ENCODE measurements at regions not wholly inside any gene's neighbourhood (a gene's known extent, or its start where the extent isn't known, plus 50 kb on each side); places are given as distances from the start of the nearest gene placed in this dataset.

DNA sequence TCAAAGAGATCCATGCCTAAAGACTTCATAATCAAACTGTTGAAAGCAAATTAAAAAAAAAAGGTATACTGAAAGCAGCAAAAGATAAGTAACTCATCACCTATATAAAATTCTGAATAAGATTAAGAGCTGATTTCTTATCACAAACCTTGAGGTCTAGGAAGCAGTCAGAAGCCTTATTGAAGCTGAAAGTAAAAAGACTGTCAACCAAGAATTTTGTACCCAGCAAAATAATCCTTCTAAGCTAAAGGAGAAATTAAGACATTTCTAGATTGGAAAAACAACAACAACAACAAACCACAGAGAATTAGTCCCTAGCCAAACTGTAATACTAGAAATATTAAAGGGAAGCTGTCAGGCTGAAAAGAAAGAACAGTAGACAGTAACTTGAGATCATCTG is 622.9 kb downstream of the PCDH7 start:
- Histone ChIP-seq H2BK5ac (ENCODE audit: low read depth, low read length) (no peak overlapping the region), H3K9ac (replicated peaks in 1 of 4; ENCODE audit: extremely low read depth in 1 of 4, low read depth in 3 of 4, low read length in 3 of 4) (no peak overlapping the region), H3K4ac (replicated peaks; ENCODE audit: insufficient read length, low read depth, low read length) (no peak overlapping the region), H3K9me3 (ENCODE audit: insufficient read depth in 2 of 2, low read depth in 1 of 2, low read length in 1 of 2) (peaks cover 0 to 5% of the 10 kb centered on the region in 2 experiments; a peak in 1 of 4 replicates), H3K4me2 (ENCODE audit: insufficient read depth in 1 of 2, low read depth in 2 of 2, low read length in 2 of 2) (no peak overlapping the region), H2BK15ac (ENCODE audit: low read length) (no peak overlapping the region), H3K18ac (ENCODE audit: extremely low read depth, low read length) (no peak overlapping the region), H2BK120ac (replicated peaks; ENCODE audit: low read depth, low read length) (no peak overlapping the region), H2AK5ac (ENCODE audit: low read depth, low read length) (no peak overlapping the region), H4K8ac (ENCODE audit: extremely low read depth, insufficient read depth, low read length) (no peak overlapping the region), H4K91ac (replicated peaks; ENCODE audit: insufficient read length, low read length) (no peak overlapping the region), H3K4me3 (ENCODE audit: extremely low read depth in 1 of 4, insufficient read depth in 2 of 4, low read depth in 3 of 4, low read length in 4 of 4) (no peak overlapping the region), H3K23me2 (ENCODE audit: low read depth, low read length) (no peaks in the 10 kb centered on the region), H3K79me1 (ENCODE audit: low read depth, low read length) (no peaks in the 10 kb centered on the region), H3K4me1 (replicated peaks in 1 of 4; ENCODE audit: control insufficient read depth in 3 of 4, insufficient read depth in 4 of 4, low read length in 3 of 4) (no peaks in the 10 kb centered on the region), H3K56ac (replicated peaks; ENCODE audit: insufficient read length, low read depth, low read length) (no peak overlapping the region), H3K79me2 (ENCODE audit: control insufficient read depth in 1 of 2, insufficient read depth in 2 of 2, low read length in 2 of 2) (no peaks in the 10 kb centered on the region), H3K27me3 (replicated peaks in 1 of 4; ENCODE audit: control insufficient read depth in 3 of 4, extremely low read depth in 1 of 4, insufficient read depth in 3 of 4, low read length in 3 of 4) (no peaks in the 10 kb centered on the region), H3K23ac (ENCODE audit: insufficient read length) (no peak overlapping the region), H3K14ac (ENCODE audit: insufficient read length) (no peak overlapping the region), H4K20me1 (replicated peaks in 1 of 2; ENCODE audit: control insufficient read depth in 1 of 2, insufficient read depth in 2 of 2, low read length in 2 of 2) (no peaks in the 10 kb centered on the region), H3K36me3 (ENCODE audit: control insufficient read depth in 2 of 4, insufficient read depth in 4 of 4, low read length in 3 of 4) (no peaks in the 10 kb centered on the region), H2BK20ac (ENCODE audit: low read length) (no peak overlapping the region), H3K27ac (ENCODE audit: low read depth, low read length) (no peak overlapping the region), H2BK12ac (ENCODE audit: low read depth, low read length) (no peak overlapping the region), H4K5ac (ENCODE audit: insufficient read length, low read depth, low read length) (no peak overlapping the region), H2AFZ (ENCODE audit: low read length) (no peak overlapping the region)
- no peak for DNase-seq (ENCODE audit: low read depth in 1 of 2, low spot score in 2 of 2)
- no peak for FAIRE-seq
- POLR2A ChIA-PET (ENCODE audit: partially characterized antibody), result no interaction called here
- CTCF ChIA-PET (ENCODE audit: partially characterized antibody), result interaction anchor here (1.7 kb wide), 1 partner anchor 16 kb away, joined by 5 read pairs; no protein-coding TSS in a partner anchor
- no peak for TF ChIP-seq KDM1A (IDR thresholded peaks at IDR 0.05; ENCODE audit: borderline replicate concordance, low read length)
- TF ChIP-seq GTF2F1 (IDR thresholded peaks at IDR 0.05; ENCODE audit: borderline replicate concordance, low read depth, low read length), result no peak
- TF ChIP-seq RXRA (IDR thresholded peaks at IDR 0.05; ENCODE audit: insufficient read depth, low read depth, low read length), result no peak
- TF ChIP-seq RAD21 (IDR thresholded peaks at IDR 0.05 in 1 of 2, conservative IDR thresholded peaks at IDR 0.05 in 1 of 2; ENCODE audit: low read depth in 2 of 2, low read length in 2 of 2), result no peak
- TF ChIP-seq JUN (IDR thresholded peaks at IDR 0.05; ENCODE audit: low read depth, low read length), result no peak
- TF ChIP-seq KDM5A (IDR thresholded peaks at IDR 0.05; ENCODE audit: low read length), result no peak
- TF ChIP-seq, protein P1, sequence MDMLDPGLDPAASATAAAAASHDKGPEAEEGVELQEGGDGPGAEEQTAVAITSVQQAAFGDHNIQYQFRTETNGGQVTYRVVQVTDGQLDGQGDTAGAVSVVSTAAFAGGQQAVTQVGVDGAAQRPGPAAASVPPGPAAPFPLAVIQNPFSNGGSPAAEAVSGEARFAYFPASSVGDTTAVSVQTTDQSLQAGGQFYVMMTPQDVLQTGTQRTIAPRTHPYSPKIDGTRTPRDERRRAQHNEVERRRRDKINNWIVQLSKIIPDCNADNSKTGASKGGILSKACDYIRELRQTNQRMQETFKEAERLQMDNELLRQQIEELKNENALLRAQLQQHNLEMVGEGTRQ (IDR thresholded peaks at IDR 0.05; ENCODE audit: low read length), result no peak
- TF ChIP-seq CHD1 (IDR thresholded peaks at IDR 0.05; ENCODE audit: low read depth, low read length), result no peak
- TF ChIP-seq, protein P2, sequence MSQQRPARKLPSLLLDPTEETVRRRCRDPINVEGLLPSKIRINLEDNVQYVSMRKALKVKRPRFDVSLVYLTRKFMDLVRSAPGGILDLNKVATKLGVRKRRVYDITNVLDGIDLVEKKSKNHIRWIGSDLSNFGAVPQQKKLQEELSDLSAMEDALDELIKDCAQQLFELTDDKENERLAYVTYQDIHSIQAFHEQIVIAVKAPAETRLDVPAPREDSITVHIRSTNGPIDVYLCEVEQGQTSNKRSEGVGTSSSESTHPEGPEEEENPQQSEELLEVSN (IDR thresholded peaks at IDR 0.05), result no peak
- TF ChIP-seq BCL11A (IDR thresholded peaks at IDR 0.05; ENCODE audit: low read depth in 2 of 2, low read length in 2 of 2), result no peak
- no peak for TF ChIP-seq ASH2L (IDR thresholded peaks at IDR 0.05; ENCODE audit: low read length)
- TF ChIP-seq POLR2AphosphoS5 (IDR thresholded peaks at IDR 0.05; ENCODE audit: low read depth, low read length), result no peak
- no peak for TF ChIP-seq EGR1 (IDR thresholded peaks at IDR 0.05; ENCODE audit: borderline replicate concordance, low read depth, low read length)
- TF ChIP-seq SP1 (IDR thresholded peaks at IDR 0.05; ENCODE audit: low read depth, low read length), result no peak
